PC-3 (cell line): ENCODE measurements at regions not wholly inside any gene's neighbourhood (a gene's known extent, or its start where the extent isn't known, plus 50 kb on each side); places are given as distances from the start of the nearest gene placed in this dataset.

Experiments
- ATAC-seq: fragments of 200-7000 bp; cut with Tn5 transposase; 2 replicates; pipeline ENCODE4 v1.9.1; 2020; ENCODE audit warnings: mild to moderate bottlenecking, moderate library complexity
- BruUV-seq: library from RNA; stranded (reverse); fragments of 400-500 nt; replicated peaks from 2 replicates; lab custom pipeline; 2021; lab: Mats Ljungman, UMichigan
- CTCF ChIA-PET: fragments of 300-600 bp; sonication (Branson Sonifier 250); formaldehyde crosslinking; loops from one replicate; lab custom pipeline; 2022; ENCODE audit warnings: antibody characterized with exemption; lab: Charles Lee
- POLR2A ChIA-PET: fragments of 300-600 bp; sonication (Branson Sonifier 250); formaldehyde crosslinking; loops from one replicate; lab custom pipeline; 2022; ENCODE audit warnings: antibody characterized with exemption; ENCODE audit not compliant: unreplicated experiment; lab: Charles Lee
- DNase-seq: peaks from one replicate; pipeline ENCODE4 v3.0.0-alpha.2; 2015
- H2AFZ ChIP-seq: fragments of 300-600 bp; sonication (generic); 2 replicates; pipeline ENCODE4 v1.6.0; 2016; ENCODE audit warnings: antibody characterized with exemption, low read length
- H3F3A ChIP-seq: fragments of 300-600 bp; sonication (generic); one replicate; pipeline ENCODE4 v1.6.0; 2017; ENCODE audit warnings: antibody characterized with exemption, low read length, control low read depth, mild to moderate bottlenecking; ENCODE audit not compliant: unreplicated experiment
- H3K27ac ChIP-seq: fragments of 300-600 bp; sonication (generic); 2 replicates; pipeline ENCODE4 v1.5.1; 2016; ENCODE audit warnings: mild to moderate bottlenecking, low read length
- H3K27me3 ChIP-seq: fragments of 300-600 bp; sonication (generic); 2 replicates; pipeline ENCODE4 v1.6.1; 2016; ENCODE audit warnings: low read length, mixed read lengths
- H3K36me3 ChIP-seq: fragments of 300-600 bp; sonication (generic); 2 replicates; pipeline ENCODE4 v1.6.1; 2016; ENCODE audit warnings: low read depth, mixed run types, low read length, mixed read lengths
- H3K4me1 ChIP-seq: fragments of 300-600 bp; sonication (generic); 2 replicates; pipeline ENCODE4 v1.5.1; 2016; ENCODE audit warnings: low read length; ENCODE audit not compliant: insufficient read depth
- H3K4me2 ChIP-seq: fragments of 300-600 bp; sonication (generic); 2 replicates; pipeline ENCODE4 v1.6.0; 2016; ENCODE audit warnings: low read length
- H3K4me3 ChIP-seq: fragments of 300-600 bp; sonication (generic); 2 replicates; pipeline ENCODE4 v1.5.1; 2016; ENCODE audit warnings: mild to moderate bottlenecking, low read length, mixed read lengths
- H3K79me2 ChIP-seq: fragments of 300-600 bp; sonication (generic); 2 replicates; pipeline ENCODE4 v1.6.1; 2017; ENCODE audit warnings: low read length, mixed read lengths
- H3K9ac ChIP-seq: fragments of 300-600 bp; sonication (generic); 2 replicates; pipeline ENCODE4 v1.6.0; 2016; ENCODE audit warnings: mild to moderate bottlenecking, low read length
- H3K9me2 ChIP-seq: fragments of 300-600 bp; sonication (generic); replicated peaks from 2 replicates; pipeline ENCODE4 v1.6.1; 2016; ENCODE audit warnings: mixed run types, low read length, mixed read lengths
- H3K9me3 ChIP-seq: fragments of 300-600 bp; sonication (generic); 2 replicates; pipeline ENCODE4 v1.6.1; 2016; ENCODE audit warnings: low read length, mixed read lengths
- H4K20me1 ChIP-seq: fragments of 300-600 bp; sonication (generic); 2 replicates; pipeline ENCODE4 v1.6.1; 2016; ENCODE audit warnings: low read length, mixed read lengths
- EZH2 ChIP-seq: fragments of 300-600 bp; sonication (generic); IDR thresholded peaks from one replicate; pipeline ENCODE4 v1.6.1; 2017; ENCODE audit warnings: antibody characterized with exemption, mild to moderate bottlenecking, low read length; ENCODE audit not compliant: unreplicated experiment
- EZH2phosphoT487 ChIP-seq: fragments of 300-600 bp; sonication (generic); IDR thresholded peaks from 2 replicates; pipeline ENCODE4 v1.6.1; 2018; ENCODE audit warnings: mild to moderate bottlenecking, antibody characterized with exemption, low read length, borderline replicate concordance
- intact Hi-C: fragments of 100-400 bp; cut with micrococcal nuclease; formaldehyde crosslinking; loops from 2 replicates; pipeline ENCODE4 v1.9.0; 2023
- TF ChIP-seq, protein P1 (sequence below): fragments of 300-600 bp; sonication (generic); conservative IDR thresholded peaks from 2 replicates; pipeline ENCODE4 v1.5.1; 2017; ENCODE audit warnings: antibody characterized with exemption, low read depth, mild to moderate bottlenecking, low read length

DNA sequence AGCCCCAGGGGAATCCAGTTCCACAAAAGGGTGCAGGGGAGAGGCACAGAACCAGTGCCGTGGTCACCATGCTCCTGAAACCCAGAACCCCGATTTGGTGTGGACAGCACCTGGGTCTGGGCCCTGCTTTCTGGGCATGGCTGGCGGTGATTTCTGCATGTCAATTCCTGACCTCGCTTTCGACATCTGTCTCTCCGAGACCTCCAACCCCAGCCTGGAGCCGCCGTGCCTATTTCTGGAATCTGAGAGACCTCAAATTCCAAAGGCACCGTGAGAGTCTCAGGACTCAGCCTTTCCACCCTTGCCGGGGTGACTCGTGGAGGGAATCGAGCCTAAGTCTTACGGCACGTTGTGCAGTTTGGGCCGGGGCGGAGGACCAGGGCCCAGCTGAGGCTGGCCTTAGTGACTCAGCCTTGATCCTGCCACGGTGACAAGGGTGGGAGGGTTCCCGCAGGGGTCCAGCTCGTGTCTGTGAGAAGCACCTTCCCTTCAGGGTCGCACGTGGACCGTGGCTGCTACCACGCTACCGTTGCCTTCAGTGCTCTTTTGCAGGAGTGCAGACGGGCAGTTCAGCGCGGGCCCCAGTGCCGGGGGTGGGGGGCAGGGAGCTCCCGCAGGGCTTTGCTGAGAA lies 133.7 kb downstream of the PXDC1 start:
- no peak overlapping the region for H3K4me2 ChIP-seq
- ChIA-PET CTCF (no interaction called here), POLR2A (no interaction called here)
- no peaks in the 10 kb centered on the region for H3K9me3 ChIP-seq
- no peaks in the 10 kb centered on the region for H4K20me1 ChIP-seq
- BruUV-seq, result no TSS peak
- no peak overlapping the region for H3K4me3 ChIP-seq
- ATAC-seq (no peak), DNase-seq (no peak)
- no peaks in the 10 kb centered on the region for H3K36me3 ChIP-seq
- H3K27me3 ChIP-seq, result 0 out of 2 replicates have a peak, but pooled peaks cover 2% of the 10 kb centered on the region
- TF ChIP-seq EZH2phosphoT487 (no peak), EZH2 (no peak)
- TF ChIP-seq, protein P1, sequence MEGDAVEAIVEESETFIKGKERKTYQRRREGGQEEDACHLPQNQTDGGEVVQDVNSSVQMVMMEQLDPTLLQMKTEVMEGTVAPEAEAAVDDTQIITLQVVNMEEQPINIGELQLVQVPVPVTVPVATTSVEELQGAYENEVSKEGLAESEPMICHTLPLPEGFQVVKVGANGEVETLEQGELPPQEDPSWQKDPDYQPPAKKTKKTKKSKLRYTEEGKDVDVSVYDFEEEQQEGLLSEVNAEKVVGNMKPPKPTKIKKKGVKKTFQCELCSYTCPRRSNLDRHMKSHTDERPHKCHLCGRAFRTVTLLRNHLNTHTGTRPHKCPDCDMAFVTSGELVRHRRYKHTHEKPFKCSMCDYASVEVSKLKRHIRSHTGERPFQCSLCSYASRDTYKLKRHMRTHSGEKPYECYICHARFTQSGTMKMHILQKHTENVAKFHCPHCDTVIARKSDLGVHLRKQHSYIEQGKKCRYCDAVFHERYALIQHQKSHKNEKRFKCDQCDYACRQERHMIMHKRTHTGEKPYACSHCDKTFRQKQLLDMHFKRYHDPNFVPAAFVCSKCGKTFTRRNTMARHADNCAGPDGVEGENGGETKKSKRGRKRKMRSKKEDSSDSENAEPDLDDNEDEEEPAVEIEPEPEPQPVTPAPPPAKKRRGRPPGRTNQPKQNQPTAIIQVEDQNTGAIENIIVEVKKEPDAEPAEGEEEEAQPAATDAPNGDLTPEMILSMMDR, result no peak
- intact Hi-C loops, result no loop called here
- H3K79me2 ChIP-seq, result no peaks in the 10 kb centered on the region
- no peak overlapping the region for H3K9ac ChIP-seq
- no peaks in the 10 kb centered on the region for H3F3A ChIP-seq
- no peak overlapping the region for H3K27ac ChIP-seq
- no peaks in the 10 kb centered on the region for H3K9me2 ChIP-seq
- H2AFZ ChIP-seq, result no peak overlapping the region
- peaks cover 5% of the 10 kb centered on the region for H3K4me1 ChIP-seq

GRCh38 chr6:3617192-3617631 lies 134.3 kb downstream of the PXDC1 start:
- intact Hi-C loops, result no loop called here
- Histone ChIP-seq H3K27ac (no peak overlapping the region), H3K4me3 (no peak overlapping the region), H3K9me2 (no peaks in the 10 kb centered on the region), H3F3A (no peaks in the 10 kb centered on the region), H3K4me2 (no peak overlapping the region), H2AFZ (no peak overlapping the region), H3K27me3 (no peaks in the 10 kb centered on the region), H3K79me2 (no peaks in the 10 kb centered on the region), H3K9ac (no peak overlapping the region), H4K20me1 (no peaks in the 10 kb centered on the region), H3K9me3 (no peaks in the 10 kb centered on the region), H3K4me1 (peaks cover 9% of the 10 kb centered on the region), H3K36me3 (no peaks in the 10 kb centered on the region)
- DNase-seq (no peak), ATAC-seq (no peak)
- no TSS peak for BruUV-seq
- TF ChIP-seq, protein P1, result no peak
- TF ChIP-seq EZH2 (no peak), EZH2phosphoT487 (no peak)
- CTCF ChIA-PET, result no interaction called here
- POLR2A ChIA-PET, result no interaction called here

DNA sequence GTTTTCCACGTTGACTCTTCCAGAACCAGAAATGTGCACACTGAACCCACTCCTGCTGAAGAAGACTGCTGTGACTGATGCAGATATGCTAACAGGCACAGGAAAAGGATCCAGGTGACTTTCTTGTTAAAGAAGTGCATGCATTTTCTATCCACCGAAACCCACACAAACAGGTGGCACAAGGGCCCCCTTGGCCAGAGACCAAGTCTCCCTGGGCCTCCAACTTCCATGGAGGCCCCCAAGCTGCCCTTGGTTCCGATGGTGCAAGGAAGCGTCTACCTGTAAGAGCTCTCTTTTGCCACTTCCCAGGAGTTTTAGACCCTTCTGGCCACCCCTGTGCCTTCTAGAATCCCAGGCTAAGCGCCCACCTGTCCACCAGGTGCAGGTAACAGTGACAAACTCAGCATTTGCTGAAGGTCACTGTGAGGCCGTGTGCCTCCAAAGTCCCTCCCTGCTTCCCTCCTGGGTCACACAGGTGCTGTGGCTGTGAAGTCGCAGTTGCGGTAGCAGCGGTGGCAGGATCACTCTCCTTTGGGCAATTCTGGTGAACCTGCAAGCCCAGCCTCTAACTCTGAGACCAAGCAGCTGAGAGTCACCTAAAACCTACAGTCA lies 134.8 kb downstream of the PXDC1 start:
- H3K36me3 ChIP-seq, result no peaks in the 10 kb centered on the region
- H3K27me3 ChIP-seq, result no peaks in the 10 kb centered on the region
- H3K9ac ChIP-seq, result no peak overlapping the region
- no peak overlapping the region for H3K4me2 ChIP-seq
- no peak overlapping the region for H3K4me3 ChIP-seq
- no peak overlapping the region for H2AFZ ChIP-seq
- no peak for ATAC-seq
- H3K9me2 ChIP-seq, result no peaks in the 10 kb centered on the region
- no peaks in the 10 kb centered on the region for H4K20me1 ChIP-seq
- no peaks in the 10 kb centered on the region for H3K9me3 ChIP-seq
- peaks cover 14% of the 10 kb centered on the region for H3K4me1 ChIP-seq
- TF ChIP-seq, protein P1, result no peak
- TF ChIP-seq EZH2phosphoT487 (no peak), EZH2 (no peak)
- CTCF ChIA-PET, result no interaction called here
- POLR2A ChIA-PET, result no interaction called here
- H3K27ac ChIP-seq, result no peak overlapping the region
- BruUV-seq, result no TSS peak
- H3K79me2 ChIP-seq, result no peaks in the 10 kb centered on the region
- H3F3A ChIP-seq, result no peaks in the 10 kb centered on the region
- intact Hi-C loops, result no loop called here
- no peak for DNase-seq
